GM21526 (cell line): ENCODE measurements at regions not wholly inside any gene's neighbourhood (a gene's known extent, or its start where the extent isn't known, plus 50 kb on each side); places are given as distances from the start of the nearest gene placed in this dataset.
"Not testable (repeated sequence)": the region's sequence is repeated elsewhere in the genome, so short reads cannot be mapped to it uniquely, and the experiment has no call there.

ENCODE experiments used
- ATAC-seq: cut with Tn5 transposase; IDR thresholded peaks from one replicate; pipeline ENCODE4 v1.9.1; 2021; ENCODE audit warnings: moderate library complexity; ENCODE audit not compliant: unreplicated experiment, low FRiP score

DNA sequence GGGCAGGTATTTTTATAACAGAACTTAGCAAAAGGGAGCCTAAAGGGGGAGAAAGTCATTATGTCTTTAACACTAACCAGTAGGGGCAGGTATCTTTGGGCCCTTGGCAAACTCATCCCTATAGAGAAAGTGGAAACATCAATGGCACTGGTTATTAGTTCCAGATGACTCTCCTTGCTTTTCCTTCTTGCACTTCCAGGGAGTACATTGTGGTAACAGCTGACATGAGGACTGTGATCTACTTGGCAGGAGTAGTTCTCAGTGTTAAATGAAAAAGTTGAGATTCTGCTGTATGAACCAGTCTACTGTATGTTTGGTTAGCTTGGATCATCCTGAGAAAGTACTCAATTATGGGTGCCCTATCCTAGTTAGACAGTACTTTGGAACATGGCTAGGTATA, 93.6 kb downstream of the ATXN3L start:
- no peak for ATAC-seq

DNA sequence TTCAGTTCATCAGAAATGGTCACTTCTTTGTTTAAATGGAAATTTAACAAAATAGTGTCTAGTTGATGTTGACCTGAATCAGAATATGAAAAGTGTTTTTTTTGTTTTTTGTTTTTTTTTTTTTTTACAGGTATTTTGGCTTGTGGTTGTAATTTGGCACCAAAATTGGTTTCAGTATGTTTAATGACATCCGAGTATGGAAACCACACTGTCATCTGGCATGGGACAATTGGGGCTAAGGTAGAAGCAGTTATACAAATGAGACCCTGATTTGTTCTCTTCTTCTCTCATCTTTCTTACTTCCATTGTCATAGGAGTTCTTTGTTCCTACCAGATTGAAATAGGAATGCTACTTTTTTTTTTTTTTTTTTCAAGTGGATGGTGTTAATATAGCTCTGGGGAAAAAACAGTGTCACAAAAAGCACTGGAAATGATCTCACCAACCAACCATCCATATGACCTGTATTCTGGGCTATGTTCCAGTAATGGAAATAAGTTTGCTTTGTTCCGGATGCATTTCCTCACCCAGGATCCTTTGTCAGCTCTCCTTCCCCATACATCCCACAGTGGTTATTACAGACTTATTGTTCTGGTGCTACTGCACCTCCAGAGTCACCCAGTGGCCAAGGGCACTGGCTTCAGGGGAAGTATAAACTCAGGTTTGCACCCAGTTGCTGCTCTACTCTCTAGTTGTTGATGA, 95.8 kb downstream of the ATXN3L start:
- ATAC-seq: no peak

DNA sequence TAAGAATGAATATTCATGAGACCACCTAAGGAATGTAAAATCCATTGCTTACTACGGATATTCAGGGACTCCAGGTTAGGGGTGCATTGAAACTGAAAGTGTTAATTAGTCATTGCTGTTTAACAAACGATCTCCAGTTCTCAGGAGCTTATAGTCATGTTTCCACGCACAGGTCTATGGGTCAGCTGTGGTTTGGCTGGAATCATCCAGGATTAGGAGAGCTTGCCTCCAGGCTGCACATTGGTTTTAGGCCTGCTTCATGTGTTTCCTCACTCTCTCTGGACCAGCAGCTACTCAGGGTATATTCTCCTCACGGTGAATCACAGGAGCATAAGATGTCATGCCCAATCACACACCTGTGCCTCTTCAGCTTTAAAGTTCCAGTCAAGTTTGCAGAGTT, 98.9 kb downstream of the ATXN3L start:
- ATAC-seq: no peak

DNA sequence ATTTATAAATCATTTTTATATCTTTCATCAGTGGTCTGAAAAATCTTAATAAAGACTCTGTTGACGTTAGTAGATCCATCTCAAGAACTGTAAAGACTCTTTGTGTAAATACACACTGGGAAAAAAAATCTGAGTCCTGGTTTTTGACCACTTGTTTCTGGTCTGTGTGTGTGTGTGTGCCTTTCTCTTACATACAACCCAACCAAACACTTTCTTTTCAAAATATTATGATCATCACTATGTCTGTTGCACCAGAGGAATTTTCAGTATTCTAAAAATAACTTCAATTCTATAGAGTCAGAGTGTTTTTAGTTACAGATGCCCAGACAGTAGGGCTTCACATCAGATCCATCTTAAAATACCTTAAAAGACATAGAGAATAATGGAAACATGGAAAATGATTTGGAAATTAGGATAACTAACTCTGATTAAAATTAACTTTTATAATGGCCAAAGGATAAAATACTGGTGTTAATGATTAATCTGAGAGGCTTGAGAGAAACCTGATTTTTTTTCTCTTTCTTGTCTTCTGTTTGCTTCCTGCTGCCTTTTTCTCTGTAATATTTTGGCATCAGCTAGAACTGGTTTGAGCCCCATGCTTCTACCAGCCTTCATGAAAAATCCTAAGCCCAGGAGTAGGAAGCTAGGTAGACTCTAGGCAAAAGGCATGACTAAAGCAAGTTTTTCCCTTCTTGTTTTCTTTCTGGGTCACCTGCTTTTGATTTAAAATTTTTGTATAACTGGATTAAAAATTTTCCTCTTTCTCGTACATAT, 99.7 kb downstream of the ATXN3L start:
- no peak for ATAC-seq

DNA sequence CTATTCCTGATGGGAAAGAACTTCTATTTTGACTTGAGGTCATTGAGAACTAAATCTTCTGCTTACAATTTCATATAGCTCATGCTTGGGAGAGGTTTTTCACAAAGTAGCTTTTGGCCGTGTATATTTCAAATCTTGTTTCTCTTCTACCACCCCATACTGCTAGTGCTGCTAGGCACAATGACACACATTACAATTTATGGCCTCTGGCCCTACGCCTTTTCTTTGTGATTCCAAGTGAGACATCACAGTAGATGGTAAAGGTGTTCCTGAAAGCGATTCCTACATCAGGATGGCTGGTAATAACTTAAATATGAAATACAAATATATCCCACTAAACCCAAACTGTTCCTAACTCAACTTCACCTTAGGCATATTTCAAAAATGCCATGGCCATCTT, 101.1 kb downstream of the ATXN3L start:
- ATAC-seq: no peak

DNA sequence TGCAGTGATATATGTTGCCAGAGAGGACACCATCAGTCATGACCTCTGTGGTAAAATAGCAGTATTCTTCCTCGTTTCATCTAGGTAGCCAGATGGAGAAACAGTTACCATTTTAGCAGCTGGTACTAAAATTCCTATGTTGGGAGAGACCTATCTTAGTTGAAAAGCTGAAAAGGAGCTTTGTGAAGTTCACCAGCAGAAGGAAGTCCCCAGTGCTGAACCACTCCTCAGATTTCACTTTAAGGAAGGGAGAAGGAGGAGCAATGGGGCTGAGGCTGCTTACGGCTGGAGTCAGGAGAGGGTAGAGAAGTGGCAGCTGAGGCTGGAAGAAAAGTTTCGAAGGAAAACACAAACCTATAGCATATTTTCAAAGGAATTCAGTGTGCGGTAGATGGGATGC, 103.7 kb downstream of the ATXN3L start:
- no peak for ATAC-seq

DNA sequence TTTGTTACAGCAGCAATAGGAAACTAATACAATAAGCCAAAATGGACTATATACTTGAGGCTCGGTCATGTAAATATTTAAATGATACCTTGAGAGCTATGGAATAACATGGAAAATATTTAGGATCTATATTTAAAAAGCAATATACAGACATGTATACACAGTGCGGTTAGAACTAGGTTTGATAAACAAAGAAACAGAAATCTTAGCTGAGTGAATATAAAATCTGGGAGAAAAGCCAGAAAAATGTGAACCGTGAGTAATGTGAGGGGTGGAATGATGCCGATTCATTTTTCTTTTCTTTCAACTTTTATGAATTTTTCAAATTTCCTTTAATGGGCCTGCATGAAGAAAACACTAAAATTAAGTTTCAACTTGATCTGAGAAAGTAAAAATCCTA, 104.1 kb downstream of the ATXN3L start:
- no peak for ATAC-seq

DNA sequence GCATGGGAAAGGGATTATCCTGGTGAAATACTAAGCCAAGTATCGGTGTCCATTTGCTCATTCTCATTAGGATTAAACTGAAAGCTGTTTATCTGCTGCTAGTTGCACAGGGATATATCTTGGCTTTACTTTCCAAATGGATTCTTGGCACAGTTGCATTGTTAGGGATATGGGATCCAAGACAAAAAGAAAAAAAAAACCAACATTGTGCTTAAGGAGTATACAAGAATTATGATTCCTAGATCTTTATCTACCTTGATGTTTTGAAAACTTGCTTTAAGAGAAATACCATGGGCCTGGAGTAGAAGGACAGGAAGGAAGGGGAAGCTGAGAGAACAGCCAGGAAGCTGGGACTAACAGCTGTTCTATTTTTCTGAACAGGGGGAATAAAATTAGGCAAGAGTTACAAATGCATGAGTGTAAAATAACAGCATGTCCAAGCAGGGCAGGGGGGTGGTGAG, 107.6 kb downstream of the ATXN3L start:
- no peak for ATAC-seq

DNA sequence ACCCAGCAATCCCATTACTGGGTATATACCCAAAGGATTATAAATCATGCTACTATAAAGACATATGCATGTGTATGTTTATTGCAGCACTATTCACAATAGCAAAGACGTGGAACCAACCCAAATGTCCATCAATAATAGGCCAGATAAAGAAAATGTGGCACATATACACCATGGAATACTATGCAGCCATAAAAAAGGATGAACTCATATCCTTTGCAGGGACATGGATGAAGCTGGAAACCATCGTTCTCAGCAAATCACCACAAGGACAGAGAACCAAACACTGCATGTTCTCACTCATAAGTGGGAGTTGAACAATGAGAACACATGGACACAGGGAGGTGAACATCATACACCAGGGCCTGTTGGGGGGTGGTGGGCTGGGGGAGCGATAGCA, 109.7 kb downstream of the ATXN3L start:
- ATAC-seq: not testable (repeated sequence)

DNA sequence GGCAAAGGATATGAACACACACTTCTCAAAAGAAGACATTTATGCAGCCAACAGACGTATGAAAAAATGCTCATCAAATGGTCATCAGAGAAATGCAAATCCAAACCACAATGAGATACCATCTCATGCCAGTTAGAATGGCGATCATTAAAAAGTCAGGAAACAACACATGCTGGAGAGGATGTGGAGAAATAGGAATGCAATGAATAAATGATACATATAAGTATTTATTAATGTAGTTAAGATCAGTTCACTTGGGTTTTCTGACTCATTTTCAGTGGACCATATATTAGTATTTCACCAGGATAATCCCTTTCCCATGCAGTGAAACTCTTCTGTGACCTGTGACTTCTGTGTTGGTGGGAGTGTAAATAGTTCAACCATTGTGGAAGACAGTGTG, 110.1 kb downstream of the ATXN3L start:
- ATAC-seq: not testable (repeated sequence)

DNA sequence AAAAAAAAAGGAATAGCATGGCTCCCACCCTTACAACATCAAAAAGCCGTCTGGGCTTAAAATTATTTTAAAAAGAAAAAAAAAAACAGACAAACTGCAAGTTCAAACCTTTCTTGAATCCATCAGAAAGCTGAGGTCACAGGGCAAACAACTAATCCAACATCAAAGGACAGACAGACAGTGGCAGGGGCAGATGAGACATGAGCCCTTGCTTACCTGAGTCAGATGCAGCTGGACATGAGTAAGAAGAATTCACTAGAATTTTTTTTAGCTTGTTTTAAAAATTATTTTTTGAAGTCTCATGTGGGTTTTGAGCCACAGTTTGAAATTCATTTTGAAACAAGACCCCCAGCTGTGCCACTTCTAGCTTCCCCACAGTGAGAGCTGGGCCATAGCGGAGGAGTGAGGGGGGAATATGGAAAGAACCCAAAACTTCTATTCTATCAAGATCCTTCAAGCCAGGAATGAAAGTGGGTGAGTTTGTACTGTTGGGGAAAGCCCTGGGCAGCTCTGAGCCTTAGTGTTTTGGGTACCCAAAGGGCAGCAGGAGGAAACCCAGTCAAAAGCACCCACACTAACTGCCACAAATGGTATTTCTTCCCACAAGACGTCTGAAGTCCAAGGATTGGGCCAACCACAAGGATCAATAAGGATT, 111.4 kb downstream of the ATXN3L start:
- ATAC-seq: no peak

DNA sequence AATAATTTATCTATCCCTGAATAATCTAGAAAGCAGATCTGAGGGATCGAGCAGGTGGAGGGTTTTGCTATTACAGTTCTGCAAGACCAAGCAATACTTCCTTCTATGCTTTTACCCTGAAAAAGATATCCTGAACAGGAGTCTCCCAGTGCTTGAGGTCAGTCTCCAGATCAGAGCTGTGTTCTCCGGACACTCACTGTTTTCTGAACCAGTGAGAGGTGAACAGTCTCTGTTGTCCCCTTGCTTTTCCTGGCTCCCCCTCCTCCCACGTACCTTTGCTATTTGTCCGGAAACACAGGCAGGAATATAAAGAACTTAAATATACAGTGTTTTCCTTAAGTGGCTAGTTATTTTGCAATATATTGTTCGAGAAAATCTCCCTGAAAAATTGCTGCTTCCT, 116.6 kb downstream of the ATXN3L start:
- no peak for ATAC-seq

DNA sequence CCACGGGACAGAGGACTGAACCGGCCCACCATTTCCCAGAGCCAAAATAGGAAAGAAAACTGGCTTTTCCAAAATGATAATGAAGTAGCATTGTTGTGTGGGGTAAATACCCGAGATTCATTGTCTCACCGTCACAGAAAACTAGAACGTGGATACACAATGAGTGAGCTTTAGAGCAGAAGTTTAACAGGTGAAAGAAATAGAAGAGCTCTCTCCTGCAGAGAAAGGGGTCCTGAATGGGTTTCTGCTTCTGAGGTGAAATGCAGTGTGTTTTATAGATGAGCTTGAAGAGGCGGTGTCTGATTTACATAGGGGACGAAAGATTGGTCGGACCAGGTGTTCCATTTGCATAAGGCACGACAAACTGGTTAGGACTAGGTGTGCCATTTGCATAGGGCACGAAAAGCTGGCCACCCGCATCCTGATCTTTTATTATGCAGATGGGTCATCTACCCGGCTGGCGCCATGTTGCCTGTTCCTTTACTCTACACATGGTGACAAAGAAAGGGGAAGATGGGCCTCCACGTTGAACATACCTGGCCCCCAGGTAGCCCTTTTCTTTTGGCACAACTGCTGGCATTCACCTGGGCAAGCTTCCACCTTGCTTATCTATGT, 118.1 kb downstream of the ATXN3L start:
- no peak for ATAC-seq

DNA sequence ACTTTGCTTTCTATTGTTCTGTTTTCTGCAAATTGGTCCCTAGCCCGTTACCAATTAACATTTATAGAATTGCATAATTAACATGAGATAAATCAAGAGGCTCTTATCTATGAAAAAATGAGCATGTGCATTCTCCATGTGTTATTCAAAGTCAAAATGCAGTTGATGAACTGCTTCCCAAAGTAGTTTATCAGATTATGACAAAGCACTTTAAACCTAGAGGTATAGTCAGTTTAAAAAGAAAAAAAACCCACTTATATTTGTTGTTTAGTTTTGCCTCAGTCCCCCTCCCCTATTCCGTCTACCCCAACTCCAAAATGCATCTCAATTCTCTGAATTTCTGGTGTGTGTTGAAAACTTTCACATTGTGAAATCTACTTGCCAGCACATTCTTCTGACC, 119.5 kb downstream of the ATXN3L start:
- ATAC-seq: no peak

DNA sequence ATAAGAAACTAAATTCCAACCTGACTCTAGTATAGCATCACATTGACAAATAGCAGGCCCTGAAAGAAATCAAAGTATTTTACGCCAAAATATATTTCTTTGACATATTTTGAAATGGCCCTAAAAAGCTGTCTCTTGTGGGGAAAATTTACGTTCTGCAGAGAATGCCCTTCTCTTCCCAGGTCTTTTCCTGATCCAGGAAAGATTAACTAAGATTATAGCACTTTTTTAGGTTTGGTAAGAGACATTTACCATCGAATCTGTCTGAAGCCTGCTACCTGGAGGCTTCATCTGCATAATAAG, 121.1 kb downstream of the ATXN3L start:
- no peak for ATAC-seq

DNA sequence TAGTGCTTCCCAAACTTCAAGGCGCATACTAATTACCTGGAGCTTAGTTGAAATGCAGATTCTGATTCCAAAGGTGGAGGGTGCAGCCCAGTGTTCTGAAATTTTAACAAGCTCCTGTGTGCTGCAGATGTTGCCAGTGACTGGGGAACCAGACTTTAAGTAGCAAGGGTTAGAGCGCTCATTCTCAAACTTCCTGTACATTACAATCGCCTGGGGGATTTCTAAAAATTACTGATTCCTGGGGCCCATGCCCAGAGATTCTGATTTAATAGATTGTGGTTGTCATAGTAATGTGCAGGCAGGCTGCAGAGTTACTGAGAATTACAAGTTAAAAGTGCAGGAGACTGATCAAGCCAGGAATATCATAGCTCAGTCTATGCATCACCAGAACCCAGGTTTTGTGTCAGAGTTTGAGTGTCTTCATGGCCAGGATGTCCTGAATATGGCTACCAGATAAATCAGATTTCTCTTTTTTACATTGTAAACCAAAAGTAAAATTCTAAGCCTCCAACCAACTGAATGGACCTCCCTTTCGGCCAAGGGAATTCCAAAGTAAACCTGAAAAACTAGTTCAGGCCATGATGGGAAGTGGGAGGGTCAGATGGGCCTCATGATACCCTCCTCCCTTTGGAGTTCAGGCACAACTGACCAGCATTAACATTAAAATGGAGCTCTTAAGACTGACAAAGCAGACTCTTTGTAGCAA, 121.6 kb downstream of the ATXN3L start:
- no peak for ATAC-seq

DNA sequence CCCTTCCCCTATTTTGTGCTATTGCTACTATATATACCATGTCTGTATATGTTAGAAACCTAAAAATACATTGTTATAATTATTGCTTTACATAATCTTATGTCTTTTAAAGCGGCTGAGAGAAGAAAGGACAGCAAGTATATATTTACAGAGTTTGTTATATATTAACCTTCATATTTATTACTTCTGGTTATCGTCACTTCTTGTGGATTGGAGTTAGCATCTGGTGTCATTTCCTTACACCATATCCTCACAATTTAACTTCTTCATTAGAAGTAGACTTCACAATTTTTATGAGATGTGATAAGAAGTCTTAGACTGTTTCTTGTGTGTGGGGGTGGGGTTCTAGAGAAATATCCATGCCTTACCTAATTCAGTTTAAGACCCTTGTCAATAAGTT, 123.1 kb downstream of the ATXN3L start:
- ATAC-seq: no peak

DNA sequence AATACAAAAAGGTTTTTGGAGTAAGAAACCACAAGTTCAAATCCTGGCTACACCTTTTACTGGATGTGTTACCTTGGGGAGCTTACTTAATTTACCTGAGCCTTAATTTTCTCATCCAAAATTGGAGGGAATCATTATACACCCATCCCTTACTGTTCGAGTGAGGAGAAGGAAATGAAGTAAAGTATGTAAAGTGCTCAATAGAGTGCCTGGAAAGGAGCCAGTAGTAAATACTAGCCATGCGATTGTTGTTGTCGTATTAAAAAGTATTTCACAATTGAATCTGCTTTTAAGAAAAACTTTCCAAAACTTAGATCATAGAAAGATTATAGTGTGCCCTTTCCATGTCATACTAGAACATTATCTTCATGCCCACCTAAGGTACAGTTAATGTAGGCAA, 124.5 kb downstream of the ATXN3L start:
- no peak for ATAC-seq

DNA sequence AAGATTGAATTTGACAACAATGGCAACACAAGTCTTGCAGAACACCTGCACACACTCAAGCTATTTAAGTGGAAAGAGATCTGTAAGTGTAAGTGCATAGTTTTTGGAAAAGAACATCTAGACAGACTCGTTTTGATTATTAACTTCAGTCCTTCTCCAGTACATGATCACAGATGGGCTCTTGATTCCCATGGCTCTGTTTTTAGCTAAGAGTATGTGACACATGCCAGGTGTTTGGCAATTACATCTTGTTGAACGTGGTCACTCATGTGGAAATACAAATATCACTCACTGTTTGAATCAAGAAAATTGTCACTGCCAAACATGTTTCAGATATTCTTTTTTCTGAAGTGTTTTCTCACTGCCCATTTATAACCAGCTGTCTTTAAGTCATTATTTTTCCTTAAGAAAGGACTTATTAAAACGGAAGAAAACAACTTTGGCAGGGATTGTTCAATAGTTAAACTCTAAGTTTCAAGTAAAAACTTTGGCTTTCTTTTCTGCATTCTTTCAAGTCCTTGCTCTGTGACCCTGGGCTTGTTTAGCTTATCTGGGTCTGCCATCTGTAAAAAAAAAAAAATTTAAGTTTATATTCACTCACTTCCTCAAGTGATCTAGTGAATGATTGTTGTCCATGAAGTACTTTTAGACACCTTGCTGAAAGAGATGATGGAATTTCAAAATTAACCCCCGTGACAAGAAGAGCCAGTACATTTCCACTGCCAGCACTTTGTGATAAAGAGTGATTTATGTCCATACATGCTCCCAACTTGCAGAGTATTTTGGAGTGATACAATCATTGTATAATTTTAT, 125.4 kb downstream of the ATXN3L start:
- no peak for ATAC-seq

DNA sequence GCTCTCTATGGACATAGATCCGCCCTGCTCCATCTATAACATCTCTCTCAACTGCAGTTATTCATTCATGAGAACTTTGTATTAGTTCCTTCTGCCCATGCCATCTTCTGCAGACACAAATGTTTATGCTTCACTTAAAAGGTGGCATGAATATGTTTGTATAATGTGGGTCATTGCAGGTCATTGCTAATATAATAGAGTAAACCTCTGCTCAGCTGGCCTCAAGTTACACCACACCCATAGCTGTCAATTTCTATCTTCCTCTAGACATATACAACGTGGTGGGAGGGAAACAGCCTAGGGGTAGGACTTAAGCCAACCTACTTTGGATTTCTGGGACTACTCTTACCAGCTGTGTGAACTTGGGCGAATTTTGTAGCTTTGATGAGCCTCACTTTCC, 129.8 kb downstream of the ATXN3L start:
- no peak for ATAC-seq
